Caco-2 (cell line): ENCODE measurements at regions not wholly inside any gene's neighbourhood (a gene's known extent, or its start where the extent isn't known, plus 50 kb on each side); places are given as distances from the start of the nearest gene placed in this dataset.

Source experiments
- BruUV-seq: library from RNA; stranded (reverse); fragments of 400-500 nt; replicated peaks from 2 replicates; lab custom pipeline; 2021; lab: Mats Ljungman, UMichigan
- CTCF ChIA-PET: fragments of 300-600 bp; sonication (Branson Sonifier 250); formaldehyde crosslinking; loops from one replicate; lab custom pipeline; 2022; ENCODE audit warnings: antibody characterized with exemption; lab: Charles Lee
- POLR2A ChIA-PET: fragments of 300-600 bp; sonication (Branson Sonifier 250); formaldehyde crosslinking; loops from one replicate; lab custom pipeline; 2022; ENCODE audit warnings: antibody characterized with exemption; lab: Charles Lee
- DNase-seq, 2 experiments: peaks; one replicate each; pipeline versions ENCODE4 v3.0.0 to v3.0.0-alpha.2; 2020 to 2022
- H3K27me3 ChIP-seq: replicated peaks from 2 replicates; pipeline ENCODE4 v1.6.0; 2011; ENCODE audit warnings: low read length; ENCODE audit not compliant: control insufficient read depth, insufficient read depth
- H3K36me3 ChIP-seq: 2 replicates; pipeline ENCODE4 v1.5.1; 2011; ENCODE audit warnings: low read length; ENCODE audit not compliant: control insufficient read depth, insufficient read depth
- H3K4me1 ChIP-seq: fragments of 250-450 bp; sonication (Bioruptor Pico); 2 replicates; pipeline ENCODE4 v1.5.1; 2020; ENCODE audit warnings: mild to moderate bottlenecking
- H3K4me3 ChIP-seq: 2 replicates; pipeline ENCODE4 v1.5.1; 2011; ENCODE audit warnings: low read depth, mild to moderate bottlenecking, control low read depth, low read length
- H3K9me3 ChIP-seq: fragments of 250-450 bp; sonication (Bioruptor Pico); 2 replicates; pipeline ENCODE4 v1.5.1; 2020; ENCODE audit warnings: mild to moderate bottlenecking, moderate library complexity
- H3K27ac Mint-ChIP-seq: one replicate; pipeline ENCODE4 v1.8.0; 2022; ENCODE audit warnings: mixed read lengths; ENCODE audit not compliant: unreplicated experiment
- H3K27me3 Mint-ChIP-seq: one replicate; pipeline ENCODE4 v1.8.0; 2022; ENCODE audit warnings: mixed read lengths; ENCODE audit not compliant: insufficient read depth, unreplicated experiment
- H3K36me3 Mint-ChIP-seq: one replicate; pipeline ENCODE4 v1.8.0; 2022; ENCODE audit warnings: mild to moderate bottlenecking, mixed read lengths; ENCODE audit not compliant: insufficient read depth, unreplicated experiment
- H3K4me1 Mint-ChIP-seq: one replicate; pipeline ENCODE4 v1.8.0; 2022; ENCODE audit warnings: low read depth, mixed read lengths; ENCODE audit not compliant: unreplicated experiment
- H3K4me3 Mint-ChIP-seq: one replicate; pipeline ENCODE4 v1.8.0; 2022; ENCODE audit warnings: mild to moderate bottlenecking, moderate library complexity, mixed read lengths; ENCODE audit not compliant: unreplicated experiment
- H3K9me3 Mint-ChIP-seq: one replicate; pipeline ENCODE4 v1.8.0; 2022; ENCODE audit warnings: mixed read lengths; ENCODE audit not compliant: unreplicated experiment
- intact Hi-C: fragments of 100-400 bp; cut with micrococcal nuclease; formaldehyde crosslinking; loops from one replicate; pipeline ENCODE4 v1.10.0; 2022; ENCODE audit not compliant: unreplicated experiment
- TF ChIP-seq, protein P1 (sequence below), 2 experiments: fragments of 200-600 bp in 1 of 2; IDR thresholded peaks; 1 replicate in 1 of 2; 2 replicates in 1 of 2; pipeline versions ENCODE4 v1.5.1 to v1.8.0; 2011 to 2022; ENCODE audit warnings: antibody characterized with exemption in 1 of 2, control low read depth in 1 of 2, inconsistent platforms in 1 of 2, low read depth in 1 of 2, low read length in 1 of 2, mild to moderate bottlenecking in 1 of 2, moderate library complexity in 1 of 2; ENCODE audit not compliant: insufficient read depth in 1 of 2, severe bottlenecking in 1 of 2, unreplicated experiment in 1 of 2

DNA sequence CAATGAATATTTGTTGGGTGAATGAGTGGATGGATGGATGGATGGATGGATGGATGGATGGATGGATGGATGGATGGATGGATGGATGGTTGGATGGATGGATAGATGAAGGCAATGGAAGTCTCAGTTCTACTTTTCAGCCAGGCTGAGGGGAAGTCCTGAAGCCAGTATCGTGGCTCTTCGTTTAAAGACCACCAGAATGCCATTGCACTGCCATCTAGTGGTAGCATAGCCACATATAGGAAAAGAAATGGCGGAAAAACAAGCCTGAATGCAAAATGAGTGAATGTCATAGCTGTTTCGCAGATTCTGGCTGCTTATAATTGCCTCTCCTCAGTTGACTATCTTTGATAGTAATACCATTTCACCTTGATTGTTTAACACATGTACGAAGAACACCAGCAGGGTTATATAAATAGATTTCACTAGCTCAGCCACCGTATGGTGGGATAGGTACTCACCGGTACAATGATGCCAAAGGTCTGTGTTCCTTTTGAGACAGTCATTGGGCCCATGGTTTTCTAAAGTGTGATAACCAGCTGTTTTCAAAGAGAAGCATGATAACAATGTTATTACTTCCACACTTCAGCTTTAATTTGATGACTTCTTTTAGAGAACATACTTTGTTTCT, 62.3 kb upstream of the GREB1L start:
- ChIA-PET POLR2A (interaction anchor here (1.0 kb wide), 1 partner anchor 94 kb away, joined by 3 read pairs; no protein-coding TSS in a partner anchor), CTCF (interaction anchor here (0.9 to 1.4 kb wide), 3 partner anchors 12 to 176 kb away, joined by 4 to 8 read pairs (median 5); partner anchors contain the start of gene ROCK1)
- DNase-seq = peak; percentile 53 to 66
- TF ChIP-seq, protein P1, sequence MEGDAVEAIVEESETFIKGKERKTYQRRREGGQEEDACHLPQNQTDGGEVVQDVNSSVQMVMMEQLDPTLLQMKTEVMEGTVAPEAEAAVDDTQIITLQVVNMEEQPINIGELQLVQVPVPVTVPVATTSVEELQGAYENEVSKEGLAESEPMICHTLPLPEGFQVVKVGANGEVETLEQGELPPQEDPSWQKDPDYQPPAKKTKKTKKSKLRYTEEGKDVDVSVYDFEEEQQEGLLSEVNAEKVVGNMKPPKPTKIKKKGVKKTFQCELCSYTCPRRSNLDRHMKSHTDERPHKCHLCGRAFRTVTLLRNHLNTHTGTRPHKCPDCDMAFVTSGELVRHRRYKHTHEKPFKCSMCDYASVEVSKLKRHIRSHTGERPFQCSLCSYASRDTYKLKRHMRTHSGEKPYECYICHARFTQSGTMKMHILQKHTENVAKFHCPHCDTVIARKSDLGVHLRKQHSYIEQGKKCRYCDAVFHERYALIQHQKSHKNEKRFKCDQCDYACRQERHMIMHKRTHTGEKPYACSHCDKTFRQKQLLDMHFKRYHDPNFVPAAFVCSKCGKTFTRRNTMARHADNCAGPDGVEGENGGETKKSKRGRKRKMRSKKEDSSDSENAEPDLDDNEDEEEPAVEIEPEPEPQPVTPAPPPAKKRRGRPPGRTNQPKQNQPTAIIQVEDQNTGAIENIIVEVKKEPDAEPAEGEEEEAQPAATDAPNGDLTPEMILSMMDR (IDR thresholded peaks at IDR 0.05; ENCODE audit: insufficient read depth in 1 of 2, low read depth in 1 of 2, low read length in 1 of 2, severe bottlenecking in 1 of 2, unreplicated experiment in 1 of 2) = peak; percentile 74 to 75
- Histone ChIP-seq H3K4me3 (no peak overlapping the region), H3K4me1 (peaks cover 30% of the 10 kb centered on the region), H3K9me3 (no peaks in the 10 kb centered on the region), H3K27me3 (no peaks in the 10 kb centered on the region), H3K36me3 (no peaks in the 10 kb centered on the region)
- no peaks in the 10 kb centered on the region for H3K27me3 Mint-ChIP-seq
- intact Hi-C loops = loop anchor here (1.0 to 10.0 kb wide), 3 partner anchors 125 to 208 kb away; no protein-coding TSS in a partner anchor
- H3K4me3 Mint-ChIP-seq = no peak overlapping the region
- H3K9me3 Mint-ChIP-seq = no peaks in the 10 kb centered on the region
- H3K27ac Mint-ChIP-seq = no peak overlapping the region
- no TSS peak for BruUV-seq
- no peaks in the 10 kb centered on the region for H3K36me3 Mint-ChIP-seq
- peaks cover 32% of the 10 kb centered on the region for H3K4me1 Mint-ChIP-seq

DNA sequence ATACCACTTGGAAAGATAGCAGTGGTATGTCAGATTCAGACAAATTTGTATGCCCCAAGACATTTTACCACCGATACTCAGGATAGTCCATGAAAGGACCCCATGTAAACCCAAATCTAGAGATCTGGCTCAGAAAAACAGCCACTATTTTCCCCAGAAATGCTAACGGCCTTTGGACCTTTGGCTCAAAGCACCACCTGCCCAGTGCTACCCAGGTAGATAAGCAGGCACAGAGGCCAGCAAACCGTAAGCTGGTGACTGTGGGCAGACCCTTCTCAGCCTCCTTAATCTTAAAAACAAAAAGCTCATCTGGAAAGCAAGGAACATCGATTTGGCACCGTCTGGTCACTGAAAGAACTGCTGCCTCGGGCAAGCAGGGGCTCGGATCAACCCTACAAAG, 61.4 kb upstream of the GREB1L start:
- no peaks in the 10 kb centered on the region for H3K9me3 Mint-ChIP-seq
- BruUV-seq = no TSS peak
- H3K27me3 Mint-ChIP-seq = no peaks in the 10 kb centered on the region
- CTCF ChIA-PET = interaction anchor here (1.4 kb wide), 1 partner anchor 177 kb away, joined by 4 read pairs; no protein-coding TSS in a partner anchor
- H3K4me1 ChIP-seq = peaks cover 30% of the 10 kb centered on the region
- H3K4me3 Mint-ChIP-seq = no peak overlapping the region
- intact Hi-C loops = loop anchor here (10.0 kb wide), 1 partner anchor 126 kb away; no protein-coding TSS in a partner anchor
- POLR2A ChIA-PET = no interaction called here
- H3K27me3 ChIP-seq = no peaks in the 10 kb centered on the region
- H3K36me3 Mint-ChIP-seq = no peaks in the 10 kb centered on the region
- TF ChIP-seq, protein P1 (IDR thresholded peaks at IDR 0.05; ENCODE audit: insufficient read depth in 1 of 2, low read depth in 1 of 2, low read length in 1 of 2, severe bottlenecking in 1 of 2, unreplicated experiment in 1 of 2) = no peak
- no peak for DNase-seq
- H3K9me3 ChIP-seq = no peaks in the 10 kb centered on the region
- H3K36me3 ChIP-seq = no peaks in the 10 kb centered on the region
- no peak overlapping the region for H3K4me3 ChIP-seq
- H3K4me1 Mint-ChIP-seq = peaks cover 32% of the 10 kb centered on the region
- H3K27ac Mint-ChIP-seq = peak overlapping the region; percentile 18

DNA sequence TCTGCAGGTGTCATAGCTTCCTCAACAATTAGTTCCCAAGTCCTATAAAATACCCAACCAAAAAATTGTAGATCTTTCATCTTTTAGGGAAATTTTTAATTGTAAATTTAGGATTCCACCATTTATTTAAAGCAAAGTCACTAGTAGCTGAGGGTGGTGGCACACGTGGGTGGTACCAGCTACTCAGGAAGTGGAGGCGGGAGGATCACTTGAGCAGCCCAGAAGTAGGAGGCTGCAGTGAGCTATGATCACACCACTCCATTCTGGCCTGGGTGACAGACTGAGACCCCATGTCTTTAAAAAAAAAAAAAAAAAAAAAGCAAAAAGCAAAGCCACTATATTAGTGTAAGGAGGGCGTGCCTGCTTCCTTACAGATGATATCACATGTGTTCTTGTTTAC, 60.3 kb upstream of the GREB1L start:
- no peak overlapping the region for H3K27ac Mint-ChIP-seq
- TF ChIP-seq, protein P1 (IDR thresholded peaks at IDR 0.05; ENCODE audit: insufficient read depth in 1 of 2, low read depth in 1 of 2, low read length in 1 of 2, severe bottlenecking in 1 of 2, unreplicated experiment in 1 of 2) = no peak
- POLR2A ChIA-PET = no interaction called here
- Histone ChIP-seq H3K4me1 (peaks cover 30% of the 10 kb centered on the region), H3K9me3 (no peaks in the 10 kb centered on the region), H3K4me3 (no peak overlapping the region), H3K27me3 (no peaks in the 10 kb centered on the region), H3K36me3 (no peaks in the 10 kb centered on the region)
- H3K4me1 Mint-ChIP-seq = peaks cover 32% of the 10 kb centered on the region
- CTCF ChIA-PET = interaction anchor here (1.1 kb wide), 1 partner anchor 10 kb away, joined by 3 read pairs; no protein-coding TSS in a partner anchor
- no peak for DNase-seq
- BruUV-seq = no TSS peak
- no peaks in the 10 kb centered on the region for H3K27me3 Mint-ChIP-seq
- no peaks in the 10 kb centered on the region for H3K9me3 Mint-ChIP-seq
- intact Hi-C loops = loop anchor here (10.0 kb wide), 1 partner anchor 127 kb away; no protein-coding TSS in a partner anchor
- no peak overlapping the region for H3K4me3 Mint-ChIP-seq
- no peaks in the 10 kb centered on the region for H3K36me3 Mint-ChIP-seq
